ENCODE measurements at regions not wholly inside any gene's neighbourhood (a gene's known extent, or its start where the extent isn't known, plus 50 kb on each side); places are given as distances from the start of the nearest gene placed in this dataset.
"Not testable (repeated sequence)": the region's sequence is repeated elsewhere in the genome, so short reads cannot be mapped to it uniquely, and the experiment has no call there.

- Histone ChIP-seq H3K9ac (ENCODE audit: low read length in 2 of 2) (no peak overlapping the region), H3K36me3 (ENCODE audit: control insufficient read depth in 2 of 2, insufficient read depth in 2 of 2, low read length in 2 of 2) (no peaks in the 10 kb centered on the region), H3K4me1 (ENCODE audit: control insufficient read depth, insufficient read depth, low read length) (no peaks in the 10 kb centered on the region), H3K4me3 (ENCODE audit: low read length in 2 of 2) (no peak overlapping the region), H3K27ac (ENCODE audit: low read length) (no peak overlapping the region), H3K9me3 (ENCODE audit: control insufficient read depth in 2 of 2, low read length in 2 of 2) (no peaks in the 10 kb centered on the region), H3K27me3 (ENCODE audit: control insufficient read depth in 1 of 2, insufficient read depth in 2 of 2, low read length in 2 of 2) (no peaks in the 10 kb centered on the region)
These were observed 57.2 kb upstream of the USP3 start for GRCh38 chr15:63447017-63447676.

- H3K27ac ChIP-seq (ENCODE audit: low read length) = no peak overlapping the region
- H3K4me3 ChIP-seq (ENCODE audit: low read length in 2 of 2) = no peak overlapping the region
- no peak overlapping the region for H3K9ac ChIP-seq (ENCODE audit: low read length in 2 of 2)
- no peaks in the 10 kb centered on the region for H3K36me3 ChIP-seq (ENCODE audit: control insufficient read depth in 2 of 2, insufficient read depth in 2 of 2, low read length in 2 of 2)
- H3K9me3 ChIP-seq (ENCODE audit: control insufficient read depth in 2 of 2, low read length in 2 of 2) = no peaks in the 10 kb centered on the region
- peaks cover 2% of the 10 kb centered on the region for H3K4me1 ChIP-seq (ENCODE audit: control insufficient read depth, insufficient read depth, low read length)
- H3K27me3 ChIP-seq (ENCODE audit: control insufficient read depth in 1 of 2, insufficient read depth in 2 of 2, low read length in 2 of 2) = no peaks in the 10 kb centered on the region
These were observed 56.1 kb upstream of the USP3 start for GRCh38 chr15:63448266-63448665.

- not testable (repeated sequence) for H3K9ac ChIP-seq (ENCODE audit: low read length in 2 of 2); H3K27me3 ChIP-seq (ENCODE audit: control insufficient read depth in 1 of 2, insufficient read depth in 2 of 2, low read length in 2 of 2); H3K36me3 ChIP-seq (ENCODE audit: control insufficient read depth in 2 of 2, insufficient read depth in 2 of 2, low read length in 2 of 2); H3K4me3 ChIP-seq (ENCODE audit: low read length in 2 of 2); H3K9me3 ChIP-seq (ENCODE audit: control insufficient read depth in 2 of 2, low read length in 2 of 2); H3K27ac ChIP-seq (ENCODE audit: low read length); H3K4me1 ChIP-seq (ENCODE audit: control insufficient read depth, insufficient read depth, low read length)
These were observed 55.4 kb upstream of the USP3 start for GRCh38 chr15:63448872-63449555.

- Histone ChIP-seq H3K9me3 (ENCODE audit: control insufficient read depth in 2 of 2, low read length in 2 of 2) (no peaks in the 10 kb centered on the region), H3K27ac (ENCODE audit: low read length) (no peak overlapping the region), H3K36me3 (ENCODE audit: control insufficient read depth in 2 of 2, insufficient read depth in 2 of 2, low read length in 2 of 2) (no peaks in the 10 kb centered on the region), H3K4me3 (ENCODE audit: low read length in 2 of 2) (no peak overlapping the region), H3K27me3 (ENCODE audit: control insufficient read depth in 1 of 2, insufficient read depth in 2 of 2, low read length in 2 of 2) (no peaks in the 10 kb centered on the region), H3K9ac (ENCODE audit: low read length in 2 of 2) (no peak overlapping the region), H3K4me1 (ENCODE audit: control insufficient read depth, insufficient read depth, low read length) (peaks cover 2% of the 10 kb centered on the region)
These were observed 54.7 kb upstream of the USP3 start for GRCh38 chr15:63449731-63450130.

- H3K9ac ChIP-seq (ENCODE audit: low read length in 2 of 2) = no peak overlapping the region
- no peak overlapping the region for H3K27ac ChIP-seq (ENCODE audit: low read length)
- peaks cover 2% of the 10 kb centered on the region for H3K4me1 ChIP-seq (ENCODE audit: control insufficient read depth, insufficient read depth, low read length)
- H3K36me3 ChIP-seq (ENCODE audit: control insufficient read depth in 2 of 2, insufficient read depth in 2 of 2, low read length in 2 of 2) = no peaks in the 10 kb centered on the region
- H3K27me3 ChIP-seq (ENCODE audit: control insufficient read depth in 1 of 2, insufficient read depth in 2 of 2, low read length in 2 of 2) = no peaks in the 10 kb centered on the region
- no peaks in the 10 kb centered on the region for H3K9me3 ChIP-seq (ENCODE audit: control insufficient read depth in 2 of 2, low read length in 2 of 2)
- no peak overlapping the region for H3K4me3 ChIP-seq (ENCODE audit: low read length in 2 of 2)
These were observed 53.5 kb upstream of the USP3 start for GRCh38 chr15:63450884-63451225.

- H3K9me3 ChIP-seq (ENCODE audit: control insufficient read depth in 2 of 2, low read length in 2 of 2) = no peaks in the 10 kb centered on the region
- no peaks in the 10 kb centered on the region for H3K36me3 ChIP-seq (ENCODE audit: control insufficient read depth in 2 of 2, insufficient read depth in 2 of 2, low read length in 2 of 2)
- peaks cover 2% of the 10 kb centered on the region for H3K4me1 ChIP-seq (ENCODE audit: control insufficient read depth, insufficient read depth, low read length)
- no peak overlapping the region for H3K27ac ChIP-seq (ENCODE audit: low read length)
- H3K9ac ChIP-seq (ENCODE audit: low read length in 2 of 2) = no peak overlapping the region
- H3K27me3 ChIP-seq (ENCODE audit: control insufficient read depth in 1 of 2, insufficient read depth in 2 of 2, low read length in 2 of 2) = no peaks in the 10 kb centered on the region
- no peak overlapping the region for H3K4me3 ChIP-seq (ENCODE audit: low read length in 2 of 2)
These were observed 52.6 kb upstream of the USP3 start for GRCh38 chr15:63451671-63452315.

- peaks cover 2% of the 10 kb centered on the region for H3K4me1 ChIP-seq (ENCODE audit: control insufficient read depth, insufficient read depth, low read length)
- H3K9ac ChIP-seq (ENCODE audit: low read length in 2 of 2) = no peak overlapping the region
- H3K36me3 ChIP-seq (ENCODE audit: control insufficient read depth in 2 of 2, insufficient read depth in 2 of 2, low read length in 2 of 2) = no peaks in the 10 kb centered on the region
These were observed 51.7 kb upstream of the USP3 start for GRCh38 chr15:63452552-63453136.

GRCh38 chr15:63453186-63453905, 51.0 kb upstream of the USP3 start:
- Histone ChIP-seq H3K9me3 (ENCODE audit: control insufficient read depth in 2 of 2, low read length in 2 of 2) (no peaks in the 10 kb centered on the region), H3K9ac (ENCODE audit: low read length in 2 of 2) (no peak overlapping the region), H3K27me3 (ENCODE audit: control insufficient read depth in 1 of 2, insufficient read depth in 2 of 2, low read length in 2 of 2) (no peaks in the 10 kb centered on the region), H3K4me1 (ENCODE audit: control insufficient read depth, insufficient read depth, low read length) (peaks cover 2% of the 10 kb centered on the region), H3K36me3 (ENCODE audit: control insufficient read depth in 2 of 2, insufficient read depth in 2 of 2, low read length in 2 of 2) (no peaks in the 10 kb centered on the region), H3K4me3 (ENCODE audit: low read length in 2 of 2) (no peak overlapping the region), H3K27ac (ENCODE audit: low read length) (no peak overlapping the region)

More at GRCh38 chr15:63452552-63453136, 51.7 kb upstream of the USP3 start:
- H3K4me3 ChIP-seq (ENCODE audit: low read length in 2 of 2) = no peak overlapping the region
- no peaks in the 10 kb centered on the region for H3K27me3 ChIP-seq (ENCODE audit: control insufficient read depth in 1 of 2, insufficient read depth in 2 of 2, low read length in 2 of 2)
- H3K9me3 ChIP-seq (ENCODE audit: control insufficient read depth in 2 of 2, low read length in 2 of 2) = no peaks in the 10 kb centered on the region
- no peak overlapping the region for H3K27ac ChIP-seq (ENCODE audit: low read length)

- Histone ChIP-seq H3K27me3 (ENCODE audit: control insufficient read depth in 1 of 2, insufficient read depth in 2 of 2, low read length in 2 of 2) (no peaks in the 10 kb centered on the region), H3K9ac (ENCODE audit: low read length in 2 of 2) (no peak overlapping the region), H3K4me1 (ENCODE audit: control insufficient read depth, insufficient read depth, low read length) (peaks cover 2% of the 10 kb centered on the region), H3K27ac (ENCODE audit: low read length) (no peak overlapping the region), H3K4me3 (ENCODE audit: low read length in 2 of 2) (no peak overlapping the region), H3K36me3 (ENCODE audit: control insufficient read depth in 2 of 2, insufficient read depth in 2 of 2, low read length in 2 of 2) (no peaks in the 10 kb centered on the region), H3K9me3 (ENCODE audit: control insufficient read depth in 2 of 2, low read length in 2 of 2) (no peaks in the 10 kb centered on the region)
These were observed 49.7 kb upstream of the USP3 start for GRCh38 chr15:63454503-63455211.
